Right lobe of liver (tissue), 6 donors: ENCODE measurements at regions not wholly inside any gene's neighbourhood (a gene's known extent, or its start where the extent isn't known, plus 50 kb on each side); places are given as distances from the start of the nearest gene placed in this dataset.

Source experiments
- ATAC-seq, 4 donors: fragments of 200-7000 bp; cut with Tn5 transposase; one replicate each; pipeline ENCODE4 v1.9.1; 2020; ENCODE audit warnings: mild to moderate bottlenecking in 4 of 4, moderate library complexity in 4 of 4
- DNase-seq, 3 donors: peaks; one replicate each; pipeline ENCODE4 v3.0.0-alpha.2; 2020
- H3K27ac ChIP-seq, 3 donors: fragments of 200-600 bp; one replicate each; pipeline ENCODE4 v1.8.0; 2022
- H3K27me3 ChIP-seq, 2 donors: fragments of 200-600 bp; one replicate each; pipeline ENCODE4 v1.8.0; 2022
- H3K36me3 ChIP-seq, 4 donors: fragments of 200-600 bp; sonication (generic) in 1 of 4; one replicate each; pipeline versions ENCODE4 v1.5.1 to v1.8.0; 2017 to 2022; ENCODE audit warnings: control low read depth in 1 of 4
- H3K4me1 ChIP-seq, 4 donors: fragments of 200-600 bp; sonication (generic) in 1 of 4; one replicate each; pipeline versions ENCODE4 v1.5.1 to v1.8.0; 2017 to 2022; ENCODE audit warnings: control low read depth in 1 of 4
- H3K4me3 ChIP-seq, 3 donors: fragments of 200-600 bp; one replicate each; pipeline ENCODE4 v1.8.0; 2022
- H3K9me3 ChIP-seq, 4 donors: fragments of 200-600 bp; sonication (generic) in 1 of 4; one replicate each; pipeline versions ENCODE4 v1.5.1 to v1.8.0; 2017 to 2022; ENCODE audit warnings: control low read depth in 1 of 4
- CTCF ChIP-seq, 4 donors: fragments of 200-600 bp in 3 of 4; fragments of 450-650 bp in 1 of 4; IDR thresholded peaks; one replicate each; pipeline versions ENCODE4 v1.5.1 to v1.8.0; 2016 to 2022; ENCODE audit warnings: antibody characterized with exemption in 4 of 4, mild to moderate bottlenecking in 2 of 4
- POLR2A ChIP-seq: fragments of 450-650 bp; IDR thresholded peaks from one replicate; pipeline ENCODE4 v1.6.1; 2017; ENCODE audit warnings: antibody characterized with exemption, mild to moderate bottlenecking
- WGBS: methylation state at CpG from one replicate; pipeline ENCODE4 v1.1.6; 2018; ENCODE audit warnings: low coverage, low lambda C conversion rate; ENCODE audit not compliant: insufficient coverage; ENCODE audit errors: missing lambda C conversion rate; 5-methylcytosine and 5-hydroxymethylcytosine counted together
- intact Hi-C, 2 donors: fragments of 100-400 bp; cut with DNase I; formaldehyde crosslinking; loops; one replicate each; pipeline versions ENCODE4 v1.11.2 to v1.14.1; 2022
- donor health status: DM: no; HTN: yes; CAD: no.
- donor health status: DM: no; HTN: no; CAD: no.
- donor health status: DM: no; HTN: no; CAD: no.
- donor health status: DM: no; HTN: yes; CAD: no.
- donor health status: DM: no; HTN: yes; CAD: no.

- 43% methylated on average over 2 of the region's 2 CpGs for WGBS
- H3K27ac ChIP-seq, result no peak overlapping the region
- DNase-seq (no peak), ATAC-seq (no peak)
- no peak overlapping the region for H3K4me3 ChIP-seq
- no peaks in the 10 kb centered on the region for H3K9me3 ChIP-seq
- H3K27me3 ChIP-seq, result no peaks in the 10 kb centered on the region
- TF ChIP-seq POLR2A (no peak), CTCF (IDR thresholded peaks at IDR 0.05) (no peak)
- intact Hi-C loops, result no loop called here
- no peaks in the 10 kb centered on the region for H3K4me1 ChIP-seq
- H3K36me3 ChIP-seq, result no peaks in the 10 kb centered on the region
These were observed 575.3 kb downstream of the TRIML1 start for GRCh38 chr4:188714501-188714900.

GRCh38 chr4:188714907-188715306 lies 575.7 kb downstream of the TRIML1 start:
- Histone ChIP-seq H3K4me1 (no peaks in the 10 kb centered on the region), H3K9me3 (no peaks in the 10 kb centered on the region), H3K36me3 (no peaks in the 10 kb centered on the region), H3K27ac (no peak overlapping the region), H3K27me3 (no peaks in the 10 kb centered on the region), H3K4me3 (no peak overlapping the region)
- intact Hi-C loops, result no loop called here
- WGBS, result 55% methylated on average over 3 of the region's 3 CpGs
- TF ChIP-seq CTCF (IDR thresholded peaks at IDR 0.05) (no peak), POLR2A (no peak)
- DNase-seq, result no peak
- no peak for ATAC-seq

- ATAC-seq, result no peak
- Histone ChIP-seq H3K4me3 (no peak overlapping the region), H3K36me3 (no peaks in the 10 kb centered on the region), H3K27ac (no peak overlapping the region), H3K9me3 (no peaks in the 10 kb centered on the region), H3K4me1 (no peaks in the 10 kb centered on the region), H3K27me3 (no peaks in the 10 kb centered on the region)
- 49% methylated on average over 2 of the region's 2 CpGs for WGBS
- no peak for DNase-seq
- TF ChIP-seq CTCF (IDR thresholded peaks at IDR 0.05) (no peak), POLR2A (no peak)
- intact Hi-C loops, result no loop called here
These were observed 578.4 kb downstream of the TRIML1 start for GRCh38 chr4:188717661-188718060.

GRCh38 chr4:188719794-188720193 lies 580.6 kb downstream of the TRIML1 start:
- Histone ChIP-seq H3K27ac (no peak overlapping the region), H3K4me1 (no peaks in the 10 kb centered on the region), H3K9me3 (no peaks in the 10 kb centered on the region), H3K27me3 (no peaks in the 10 kb centered on the region), H3K36me3 (no peaks in the 10 kb centered on the region), H3K4me3 (no peak overlapping the region)
- ATAC-seq (no peak), DNase-seq (no peak)
- intact Hi-C loops, result no loop called here
- 83% methylated on average over 1 of the region's 1 CpG for WGBS
- TF ChIP-seq POLR2A, result no peak
- no peak for TF ChIP-seq CTCF (IDR thresholded peaks at IDR 0.05)

GRCh38 chr4:188722911-188723310 lies 583.7 kb downstream of the TRIML1 start:
- no peaks in the 10 kb centered on the region for H3K4me1 ChIP-seq
- H3K9me3 ChIP-seq, result no peaks in the 10 kb centered on the region
- no peaks in the 10 kb centered on the region for H3K36me3 ChIP-seq
- no peak for TF ChIP-seq POLR2A
- no peak for TF ChIP-seq CTCF (IDR thresholded peaks at IDR 0.05)
- no peak for DNase-seq
- intact Hi-C loops, result no loop called here
- no peaks in the 10 kb centered on the region for H3K27me3 ChIP-seq
- H3K27ac ChIP-seq, result no peak overlapping the region
- no peak for ATAC-seq
- no peak overlapping the region for H3K4me3 ChIP-seq
